ENCODE measurements at regions not wholly inside any gene's neighbourhood (a gene's known extent, or its start where the extent isn't known, plus 50 kb on each side); places are given as distances from the start of the nearest gene placed in this dataset.

- TF ChIP-seq MAX (IDR thresholded peaks at IDR 0.05) (no peak), TAF1 (IDR thresholded peaks at IDR 0.05; ENCODE audit: low read depth) (no peak), TEAD4 (IDR thresholded peaks at IDR 0.05) (no peak), CEBPB (IDR thresholded peaks at IDR 0.05) (no peak), RAD21 (IDR thresholded peaks at IDR 0.05; ENCODE audit: low read depth) (no peak)
These were observed 303.6 kb upstream of the ID2 start for GRCh38 chr2:8378016-8378810.
